ENCODE measurements at regions not wholly inside any gene's neighbourhood (a gene's known extent, or its start where the extent isn't known, plus 50 kb on each side); places are given as distances from the start of the nearest gene placed in this dataset.

GRCh38 chr7:84354030-84354429, 159.4 kb upstream of the SEMA3A start:
- TF ChIP-seq, protein P1, sequence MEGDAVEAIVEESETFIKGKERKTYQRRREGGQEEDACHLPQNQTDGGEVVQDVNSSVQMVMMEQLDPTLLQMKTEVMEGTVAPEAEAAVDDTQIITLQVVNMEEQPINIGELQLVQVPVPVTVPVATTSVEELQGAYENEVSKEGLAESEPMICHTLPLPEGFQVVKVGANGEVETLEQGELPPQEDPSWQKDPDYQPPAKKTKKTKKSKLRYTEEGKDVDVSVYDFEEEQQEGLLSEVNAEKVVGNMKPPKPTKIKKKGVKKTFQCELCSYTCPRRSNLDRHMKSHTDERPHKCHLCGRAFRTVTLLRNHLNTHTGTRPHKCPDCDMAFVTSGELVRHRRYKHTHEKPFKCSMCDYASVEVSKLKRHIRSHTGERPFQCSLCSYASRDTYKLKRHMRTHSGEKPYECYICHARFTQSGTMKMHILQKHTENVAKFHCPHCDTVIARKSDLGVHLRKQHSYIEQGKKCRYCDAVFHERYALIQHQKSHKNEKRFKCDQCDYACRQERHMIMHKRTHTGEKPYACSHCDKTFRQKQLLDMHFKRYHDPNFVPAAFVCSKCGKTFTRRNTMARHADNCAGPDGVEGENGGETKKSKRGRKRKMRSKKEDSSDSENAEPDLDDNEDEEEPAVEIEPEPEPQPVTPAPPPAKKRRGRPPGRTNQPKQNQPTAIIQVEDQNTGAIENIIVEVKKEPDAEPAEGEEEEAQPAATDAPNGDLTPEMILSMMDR (IDR thresholded peaks at IDR 0.05) = no peak
- DNase-seq (no peak), ATAC-seq (no peak)
- Histone ChIP-seq H3K4me1 (no peaks in the 10 kb centered on the region), H3K36me3 (no peaks in the 10 kb centered on the region), H3K27me3 (no peaks in the 10 kb centered on the region), H3K4me3 (no peak overlapping the region), H3K9me3 (peaks cover 0 to 5% of the 10 kb centered on the region in 2 donors), H3K27ac (no peak overlapping the region)
- intact Hi-C loops (cut with DNase I) = no loop called here

- intact Hi-C loops (cut with DNase I) = no loop called here
- Histone ChIP-seq H3K4me1 (no peaks in the 10 kb centered on the region), H3K36me3 (no peaks in the 10 kb centered on the region), H3K27me3 (no peaks in the 10 kb centered on the region), H3K27ac (no peak overlapping the region), H3K4me3 (no peak overlapping the region), H3K9me3 (no peaks in the 10 kb centered on the region)
- ATAC-seq (no peak), DNase-seq (no peak)
- TF ChIP-seq, protein P1 (IDR thresholded peaks at IDR 0.05) = no peak
Observed at GRCh38 chr7:84339306-84339705, 144.7 kb upstream of the SEMA3A start.

DNA sequence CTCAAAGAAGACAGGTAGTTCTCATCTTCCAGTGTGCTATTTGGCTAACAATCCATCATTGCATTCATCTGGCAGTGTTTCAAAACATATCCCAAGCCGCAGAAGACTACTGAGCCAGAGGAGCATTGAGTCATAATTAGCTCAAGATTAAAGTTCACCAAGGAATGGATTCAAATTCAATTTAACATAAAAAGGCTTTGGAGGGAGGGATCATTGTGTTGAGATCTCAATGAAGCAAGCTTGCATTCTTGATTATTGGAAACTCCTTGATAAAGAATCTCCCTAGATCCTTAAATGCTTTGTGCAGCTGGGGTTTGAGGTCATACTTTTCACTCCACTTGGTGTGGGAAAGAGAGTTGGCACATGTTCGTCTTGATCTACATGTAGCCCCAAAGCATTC, 142.8 kb upstream of the SEMA3A start:
- TF ChIP-seq, protein P1 (IDR thresholded peaks at IDR 0.05) = no peak
- Histone ChIP-seq H3K4me1 (no peaks in the 10 kb centered on the region), H3K36me3 (no peaks in the 10 kb centered on the region), H3K27me3 (no peaks in the 10 kb centered on the region), H3K9me3 (no peaks in the 10 kb centered on the region), H3K4me3 (no peak overlapping the region), H3K27ac (no peak overlapping the region)
- DNase-seq (no peak), ATAC-seq (no peak)
- intact Hi-C loops (cut with DNase I) = no loop called here

- H3K4me3 ChIP-seq = no peak overlapping the region
- DNase-seq (no peak), ATAC-seq (no peak)
- TF ChIP-seq, protein P1 (IDR thresholded peaks at IDR 0.05) = no peak
- H3K27ac ChIP-seq = no peak overlapping the region
- no peaks in the 10 kb centered on the region for H3K27me3 ChIP-seq
- no peaks in the 10 kb centered on the region for H3K36me3 ChIP-seq
- intact Hi-C loops (cut with DNase I) = no loop called here
- no peaks in the 10 kb centered on the region for H3K4me1 ChIP-seq
- H3K9me3 ChIP-seq = no peaks in the 10 kb centered on the region
Observed at GRCh38 chr7:84336766-84337165, 142.2 kb upstream of the SEMA3A start.

DNA sequence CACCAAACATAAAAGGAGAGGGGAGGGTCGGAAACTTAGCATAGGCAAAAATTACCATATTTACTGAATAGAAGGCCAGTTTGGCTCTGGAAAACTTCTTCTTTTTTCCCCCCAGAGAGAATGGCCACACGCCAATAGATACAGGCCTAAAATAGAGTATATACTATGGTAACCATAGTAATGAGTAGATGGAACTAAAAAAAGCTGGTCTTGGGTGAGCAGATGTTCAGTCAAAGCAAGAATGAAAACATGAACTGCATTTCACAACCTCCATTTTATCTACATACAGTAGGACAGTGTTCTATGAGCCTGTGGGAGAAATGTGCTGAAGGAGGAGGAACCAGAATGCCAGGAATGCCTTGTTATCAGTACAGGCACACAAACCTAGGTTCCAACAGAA, 141.7 kb upstream of the SEMA3A start:
- Histone ChIP-seq H3K4me3 (no peak overlapping the region), H3K4me1 (no peaks in the 10 kb centered on the region), H3K9me3 (no peaks in the 10 kb centered on the region), H3K36me3 (no peaks in the 10 kb centered on the region), H3K27ac (no peak overlapping the region), H3K27me3 (no peaks in the 10 kb centered on the region)
- no peak for DNase-seq
- ATAC-seq = no peak
- intact Hi-C loops (cut with DNase I) = no loop called here
- TF ChIP-seq, protein P1 (IDR thresholded peaks at IDR 0.05) = no peak
